ENCODE measurements at regions not wholly inside any gene's neighbourhood (a gene's known extent, or its start where the extent isn't known, plus 50 kb on each side); places are given as distances from the start of the nearest gene placed in this dataset.

- DNase-seq (ENCODE audit: low read depth): no peak
- Histone ChIP-seq H3K27me3 (ENCODE audit: control insufficient read depth, insufficient read depth, low read length) (peaks cover 2% of the 10 kb centered on the region), H3K36me3 (ENCODE audit: control insufficient read depth, insufficient read depth, low read length) (no peaks in the 10 kb centered on the region), H3K4me3 (ENCODE audit: low read depth, low read length) (no peak overlapping the region)
- TF ChIP-seq CTCF (IDR thresholded peaks at IDR 0.05; ENCODE audit: insufficient read depth, low read length, poor library complexity, severe bottlenecking): no peak
These were observed 104.7 kb upstream of the SLC66A3 start for GRCh38 chr2:11050565-11050964.

DNA sequence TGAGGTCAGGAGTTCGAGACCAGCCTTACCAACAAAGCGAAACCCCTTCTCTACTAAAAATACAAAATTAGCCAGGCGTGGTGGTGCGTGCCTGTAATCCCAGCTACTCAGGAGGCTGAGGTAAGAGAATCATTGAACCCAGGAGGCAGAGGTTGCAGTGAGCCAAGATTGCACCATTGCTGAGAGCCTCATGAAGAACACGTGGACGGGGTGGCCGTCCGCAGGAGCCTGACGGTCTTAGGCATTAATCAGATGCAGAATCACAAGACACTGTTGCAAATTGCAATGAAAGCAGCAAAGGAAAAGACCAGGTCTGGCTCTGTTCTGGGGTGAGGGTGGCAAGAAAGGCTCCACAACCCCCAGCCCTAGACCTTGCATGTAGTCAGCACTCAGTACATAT, 104.0 kb upstream of the SLC66A3 start:
- DNase-seq (ENCODE audit: low read depth): no peak
- TF ChIP-seq CTCF (IDR thresholded peaks at IDR 0.05; ENCODE audit: insufficient read depth, low read length, poor library complexity, severe bottlenecking): no peak
- H3K4me3 ChIP-seq (ENCODE audit: low read depth, low read length): no peak overlapping the region
- peaks cover 2% of the 10 kb centered on the region for H3K27me3 ChIP-seq (ENCODE audit: control insufficient read depth, insufficient read depth, low read length)
- H3K36me3 ChIP-seq (ENCODE audit: control insufficient read depth, insufficient read depth, low read length): no peaks in the 10 kb centered on the region

GRCh38 chr2:11053546-11053945, 101.7 kb upstream of the SLC66A3 start:
- TF ChIP-seq CTCF (IDR thresholded peaks at IDR 0.05; ENCODE audit: insufficient read depth, low read length, poor library complexity, severe bottlenecking): no peak
- Histone ChIP-seq H3K4me3 (ENCODE audit: low read depth, low read length) (no peak overlapping the region), H3K27me3 (ENCODE audit: control insufficient read depth, insufficient read depth, low read length) (peaks cover 5% of the 10 kb centered on the region), H3K36me3 (ENCODE audit: control insufficient read depth, insufficient read depth, low read length) (no peaks in the 10 kb centered on the region)
- no peak for DNase-seq (ENCODE audit: low read depth)

DNA sequence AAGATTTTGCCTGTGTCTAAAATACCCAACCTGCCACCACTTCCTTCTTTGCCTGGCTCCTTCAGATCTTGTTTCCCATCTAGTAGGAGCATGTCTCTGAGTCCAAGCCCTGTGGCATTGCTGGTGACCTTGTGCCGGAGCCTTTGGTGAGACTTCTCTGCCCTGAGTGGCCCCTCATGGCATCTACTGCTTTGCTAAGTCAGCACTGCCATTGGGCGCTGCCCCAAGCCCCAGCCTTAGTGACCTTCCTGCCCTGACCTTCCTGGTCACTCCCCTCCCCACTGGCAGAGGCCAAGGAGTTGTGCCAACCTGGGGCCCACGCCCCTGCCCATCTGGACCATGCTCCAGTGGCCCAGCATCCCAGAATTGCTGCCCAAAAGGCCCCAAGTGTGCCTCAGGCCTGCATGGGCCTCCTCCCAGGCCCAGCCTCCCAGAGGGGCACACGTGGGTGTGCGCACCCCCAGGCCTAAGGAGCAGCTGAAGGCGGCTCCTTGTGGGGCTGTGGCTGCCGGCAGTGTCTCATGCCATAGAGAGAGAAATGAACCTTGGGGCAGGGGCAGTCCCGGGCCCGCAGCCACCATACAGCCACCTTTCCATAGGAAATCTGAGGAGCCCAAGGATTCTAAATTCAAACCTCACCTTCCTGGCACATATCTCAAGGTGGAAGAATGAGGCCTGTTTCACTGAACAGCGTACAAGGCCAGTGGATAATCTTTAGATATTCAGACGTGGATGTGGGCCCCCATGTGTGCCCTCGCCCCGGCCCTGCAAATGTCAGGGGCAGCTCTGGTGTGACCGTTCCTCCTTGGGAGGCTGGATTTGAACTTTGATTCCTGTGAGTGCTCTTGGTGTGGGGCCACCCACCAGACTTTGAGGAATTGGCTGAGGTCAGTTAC, 100.2 kb upstream of the SLC66A3 start:
- TF ChIP-seq CTCF (IDR thresholded peaks at IDR 0.05; ENCODE audit: insufficient read depth, low read length, poor library complexity, severe bottlenecking): no peak

GRCh38 chr2:11055679-11056215, 99.5 kb upstream of the SLC66A3 start:
- H3K36me3 ChIP-seq (ENCODE audit: control insufficient read depth, insufficient read depth, low read length): no peaks in the 10 kb centered on the region
- TF ChIP-seq CTCF (IDR thresholded peaks at IDR 0.05; ENCODE audit: insufficient read depth, low read length, poor library complexity, severe bottlenecking): no peak
- no peak overlapping the region for H3K4me3 ChIP-seq (ENCODE audit: low read depth, low read length)
- H3K27me3 ChIP-seq (ENCODE audit: control insufficient read depth, insufficient read depth, low read length): peaks cover 4% of the 10 kb centered on the region
- DNase-seq (ENCODE audit: low read depth): no peak

More for the DNA sequence above, 100.2 kb upstream of the SLC66A3 start:
- no peak overlapping the region for H3K4me3 ChIP-seq (ENCODE audit: low read depth, low read length)
- peaks cover 4% of the 10 kb centered on the region for H3K27me3 ChIP-seq (ENCODE audit: control insufficient read depth, insufficient read depth, low read length)
- no peaks in the 10 kb centered on the region for H3K36me3 ChIP-seq (ENCODE audit: control insufficient read depth, insufficient read depth, low read length)
- no peak for DNase-seq (ENCODE audit: low read depth)
